IMR-90 (cell line): ENCODE measurements at regions not wholly inside any gene's neighbourhood (a gene's known extent, or its start where the extent isn't known, plus 50 kb on each side); places are given as distances from the start of the nearest gene placed in this dataset.

Experiments used
- BHLHE40 ChIP-seq: fragments of 150-350 bp; IDR thresholded peaks from 2 replicates; pipeline ENCODE4 v1.6.1; 2016; ENCODE audit warnings: mild to moderate bottlenecking, low read depth, low read length
- CEBPB ChIP-seq: IDR thresholded peaks from 2 replicates; pipeline ENCODE4 v1.6.1; 2012; ENCODE audit warnings: low read depth, low read length, improper control_type of control experiment
- CTCF ChIP-seq: conservative IDR thresholded peaks from 2 replicates; pipeline ENCODE4 v1.5.1; 2012; ENCODE audit warnings: mild to moderate bottlenecking, low read depth, low read length, improper control_type of control experiment
- ELK1 ChIP-seq: fragments of 150-350 bp; IDR thresholded peaks from 2 replicates; pipeline ENCODE4 v1.6.1; 2016; ENCODE audit warnings: low read depth, mild to moderate bottlenecking, low read length, moderate library complexity, borderline replicate concordance
- MAFK ChIP-seq: IDR thresholded peaks from 2 replicates; pipeline ENCODE4 v1.6.1; 2012; ENCODE audit warnings: low read depth, low read length, improper control_type of control experiment
- MAZ ChIP-seq: IDR thresholded peaks from 2 replicates; pipeline ENCODE4 v1.6.1; 2012; ENCODE audit warnings: low read depth, mild to moderate bottlenecking, low read length, improper control_type of control experiment, moderate library complexity, borderline replicate concordance
- MXI1 ChIP-seq: IDR thresholded peaks from 2 replicates; pipeline ENCODE4 v1.6.1; 2012; ENCODE audit warnings: low read depth, mild to moderate bottlenecking, low read length, moderate library complexity, borderline replicate concordance
- NFE2L2 ChIP-seq: fragments of 150-350 bp; IDR thresholded peaks from 2 replicates; pipeline ENCODE4 v1.6.1; 2016; ENCODE audit warnings: low read depth, mild to moderate bottlenecking, low read length
- POLR2A ChIP-seq: IDR thresholded peaks from 2 replicates; pipeline ENCODE4 v1.6.1; 2012; ENCODE audit warnings: mild to moderate bottlenecking, low read depth, low read length
- RAD21 ChIP-seq: IDR thresholded peaks from 2 replicates; pipeline ENCODE4 v1.6.1; 2012; ENCODE audit warnings: low read length, improper control_type of control experiment
- RCOR1 ChIP-seq: IDR thresholded peaks from 2 replicates; pipeline ENCODE4 v1.6.1; 2012; ENCODE audit warnings: mild to moderate bottlenecking, low read length, improper control_type of control experiment; ENCODE audit not compliant: insufficient replicate concordance
- RFX5 ChIP-seq: IDR thresholded peaks from 2 replicates; pipeline ENCODE4 v1.8.0; 2012; ENCODE audit warnings: low read depth, mild to moderate bottlenecking, low read length, moderate library complexity
- SMC3 ChIP-seq: fragments of 150-350 bp; IDR thresholded peaks from 2 replicates; pipeline ENCODE4 v1.6.1; 2016; ENCODE audit warnings: low read depth, mild to moderate bottlenecking, antibody characterized with exemption, low read length, moderate library complexity
- USF2 ChIP-seq: fragments of 150-350 bp; IDR thresholded peaks from 2 replicates; pipeline ENCODE4 v1.6.1; 2017; ENCODE audit warnings: mild to moderate bottlenecking, antibody characterized with exemption, low read length, low read depth

- TF ChIP-seq CTCF (no peak), POLR2A (no peak), MAZ (no peak), MXI1 (no peak), RAD21 (no peak), NFE2L2 (no peak), RFX5 (no peak), USF2 (no peak), CEBPB (no peak), ELK1 (no peak), BHLHE40 (no peak), SMC3 (no peak), MAFK (no peak), RCOR1 (no peak)
Measured at GRCh38 chr17:79670537-79671084, 59.8 kb upstream of the RBFOX3 start.
